Liver (tissue), 8 donors: ENCODE measurements at regions not wholly inside any gene's neighbourhood (a gene's known extent, or its start where the extent isn't known, plus 50 kb on each side); places are given as distances from the start of the nearest gene placed in this dataset.

Experiments used
- DNase-seq: peaks from one replicate; pipeline ENCODE4 v3.0.0-alpha.2; 2017; ENCODE audit warnings: low spot score
- H3K27ac ChIP-seq, 2 donors: one replicate each; pipeline ENCODE4 v1.7.0; 2013; ENCODE audit warnings: inconsistent platforms in 2 of 2, low read length in 2 of 2, control low read depth in 1 of 2, low read depth in 1 of 2, mild to moderate bottlenecking in 1 of 2
- H3K27me3 ChIP-seq, 4 donors: one replicate each; pipeline versions ENCODE4 v1.6.1 to v1.7.0; 2013; ENCODE audit warnings: low read length in 3 of 4, inconsistent platforms in 1 of 4, mild to moderate bottlenecking in 1 of 4, moderate library complexity in 1 of 4; ENCODE audit not compliant: control insufficient read depth in 4 of 4, insufficient read depth in 4 of 4
- H3K36me3 ChIP-seq, 4 donors: one replicate each; pipeline versions ENCODE4 v1.6.1 to v1.7.0; 2013; ENCODE audit warnings: low read length in 3 of 4, mild to moderate bottlenecking in 3 of 4, low read depth in 1 of 4, moderate library complexity in 1 of 4; ENCODE audit not compliant: control insufficient read depth in 4 of 4, insufficient read depth in 3 of 4
- H3K4me1 ChIP-seq, 4 donors: one replicate each; pipeline versions ENCODE4 v1.6.1 to v1.7.0; 2013; ENCODE audit warnings: low read length in 3 of 4, mild to moderate bottlenecking in 3 of 4, moderate library complexity in 1 of 4; ENCODE audit not compliant: control insufficient read depth in 4 of 4, insufficient read depth in 4 of 4
- H3K4me3 ChIP-seq, 3 donors: one replicate each; pipeline versions ENCODE4 v1.6.1 to v1.7.0; 2013; ENCODE audit warnings: low read length in 3 of 3, control low read depth in 1 of 3, low read depth in 1 of 3, mild to moderate bottlenecking in 1 of 3
- H3K9ac ChIP-seq, 2 donors: one replicate each; pipeline ENCODE4 v1.7.0; 2013; ENCODE audit warnings: low read length in 2 of 2, mild to moderate bottlenecking in 2 of 2, moderate library complexity in 2 of 2, control low read depth in 1 of 2, low read depth in 1 of 2
- H3K9me3 ChIP-seq, 4 donors: one replicate each; pipeline versions ENCODE4 v1.6.1 to v1.7.0; 2013; ENCODE audit warnings: low read length in 3 of 4; ENCODE audit not compliant: control insufficient read depth in 4 of 4
- ATF3 ChIP-seq: IDR thresholded peaks from 2 replicates; pipeline ENCODE4 v1.6.1; 2016; ENCODE audit warnings: antibody characterized with exemption
- CTCF ChIP-seq: fragments of 150-350 bp; IDR thresholded peaks from 2 replicates; pipeline ENCODE4 v1.5.1; 2017; ENCODE audit warnings: improper control_type of control experiment, low read depth, low read length; ENCODE audit not compliant: missing input control
- EGR1 ChIP-seq, 2 donors: IDR thresholded peaks; 2 replicates each; pipeline ENCODE4 v1.6.1; 2016 to 2018; ENCODE audit warnings: antibody characterized with exemption in 2 of 2, low read depth in 2 of 2
- FOXA1 ChIP-seq: IDR thresholded peaks from 2 replicates; pipeline ENCODE4 v1.6.1; 2016; ENCODE audit warnings: antibody characterized with exemption
- FOXA2 ChIP-seq: IDR thresholded peaks from 2 replicates; pipeline ENCODE4 v1.6.1; 2016; ENCODE audit warnings: antibody characterized with exemption
- HNF4A ChIP-seq, 2 donors: conservative IDR thresholded peaks; 2 replicates each; pipeline ENCODE4 v1.6.1; 2016; ENCODE audit warnings: antibody characterized with exemption in 2 of 2, mild to moderate bottlenecking in 2 of 2
- HNF4G ChIP-seq: IDR thresholded peaks from 2 replicates; pipeline ENCODE4 v1.6.1; 2016; ENCODE audit warnings: antibody characterized with exemption
- JUND ChIP-seq, 2 donors: IDR thresholded peaks; 2 replicates each; pipeline ENCODE4 v1.6.1; 2016; ENCODE audit warnings: antibody characterized with exemption in 2 of 2
- MAX ChIP-seq: IDR thresholded peaks from 2 replicates; pipeline ENCODE4 v1.6.1; 2016; ENCODE audit warnings: antibody characterized with exemption
- NR2F2 ChIP-seq: IDR thresholded peaks from 2 replicates; pipeline ENCODE4 v1.6.1; 2016; ENCODE audit warnings: antibody characterized with exemption
- RAD21 ChIP-seq, 2 donors: IDR thresholded peaks; 2 replicates each; pipeline ENCODE4 v1.6.1; 2016; ENCODE audit warnings: antibody characterized with exemption in 2 of 2, mild to moderate bottlenecking in 2 of 2
- REST ChIP-seq: IDR thresholded peaks from 2 replicates; pipeline ENCODE4 v1.6.1; 2016; ENCODE audit warnings: antibody characterized with exemption, mild to moderate bottlenecking
- RXRA ChIP-seq, 2 donors: IDR thresholded peaks; 2 replicates each; pipeline ENCODE4 v1.6.1; 2017 to 2018; ENCODE audit warnings: antibody characterized with exemption in 2 of 2, mild to moderate bottlenecking in 1 of 2
- SP1 ChIP-seq: IDR thresholded peaks from 2 replicates; pipeline ENCODE4 v1.6.1; 2018; ENCODE audit warnings: antibody characterized with exemption, mild to moderate bottlenecking
- TAF1 ChIP-seq: conservative IDR thresholded peaks from 2 replicates; pipeline ENCODE4 v1.6.1; 2016; ENCODE audit warnings: antibody characterized with exemption, mild to moderate bottlenecking
- ZBTB33 ChIP-seq: IDR thresholded peaks from 2 replicates; pipeline ENCODE4 v1.6.1; 2016; ENCODE audit warnings: antibody characterized with exemption
- WGBS: extraction: QIAGEN DNeasy Blood & Tissue Kit; methylation state at CpG from one replicate; pipeline ENCODE4 v1.1.7; 2013; 5-methylcytosine and 5-hydroxymethylcytosine counted together
- donor health status: healthy.
- donor health status: healthy.
- donor health status: healthy.
- donor health status: healthy.
- donor health status: healthy.

- Histone ChIP-seq H3K9me3 (no peaks in the 10 kb centered on the region), H3K27ac (no peak overlapping the region), H3K4me1 (peaks cover 0 to 7% (median 3%) of the 10 kb centered on the region in 4 donors), H3K9ac (no peak overlapping the region), H3K27me3 (no peaks in the 10 kb centered on the region), H3K4me3 (no peak overlapping the region), H3K36me3 (no peaks in the 10 kb centered on the region)
- TF ChIP-seq HNF4G (no peak), SP1 (no peak), HNF4A (conservative IDR thresholded peaks at IDR 0.05) (no peak), JUND (IDR thresholded peaks at IDR 0.05) (no peak), RXRA (IDR thresholded peaks at IDR 0.05) (no peak), MAX (no peak), REST (no peak), FOXA1 (no peak)
- 76% methylated on average over 8 of the region's 8 CpGs for WGBS
- DNase-seq: no peak
These were observed 72.1 kb upstream of the ZNF618 start for GRCh38 chr9:113803811-113804589.

GRCh38 chr9:113805486-113806132 is 70.5 kb upstream of the ZNF618 start:
- H3K9ac ChIP-seq: no peak overlapping the region
- DNase-seq: peak; percentile 3
- no peak overlapping the region for H3K4me3 ChIP-seq
- H3K9me3 ChIP-seq: no peaks in the 10 kb centered on the region
- H3K27ac ChIP-seq: no peak overlapping the region
- H3K36me3 ChIP-seq: no peaks in the 10 kb centered on the region
- TF ChIP-seq RXRA (IDR thresholded peaks at IDR 0.05): no peak
- TF ChIP-seq MAX: no peak
- TF ChIP-seq CTCF: no peak
- TF ChIP-seq NR2F2: no peak
- no peak for TF ChIP-seq HNF4A (conservative IDR thresholded peaks at IDR 0.05)
- TF ChIP-seq SP1: no peak
- TF ChIP-seq FOXA1: no peak
- no peak for TF ChIP-seq REST
- no peak for TF ChIP-seq JUND (IDR thresholded peaks at IDR 0.05)
- TF ChIP-seq ZBTB33: no peak
- no peak for TF ChIP-seq HNF4G
- TF ChIP-seq EGR1 (IDR thresholded peaks at IDR 0.05; ENCODE audit: low read depth in 2 of 2): no peak
- no peak for TF ChIP-seq RAD21 (IDR thresholded peaks at IDR 0.05)
- no peak for TF ChIP-seq ATF3
- TF ChIP-seq FOXA2: no peak
- no peak for TF ChIP-seq TAF1
- WGBS: 90% methylated on average over 9 of the region's 9 CpGs
- H3K4me1 ChIP-seq: peaks cover 0 to 7% (median 3%) of the 10 kb centered on the region in 4 donors
- no peaks in the 10 kb centered on the region for H3K27me3 ChIP-seq
